Stimulated activated CD4-positive, alpha-beta T cell treated with anti-CD3 and anti-CD28 coated beads, TNF-alpha, amount 100 ng/mL, for 1 hour (primary cell): ENCODE measurements at regions not wholly inside any gene's neighbourhood (a gene's known extent, or its start where the extent isn't known, plus 50 kb on each side); places are given as distances from the start of the nearest gene placed in this dataset.

Source experiments
- DNase-seq, 3 donors: peaks; one replicate each; pipeline ENCODE4 v3.0.0-alpha.2; 2020; ENCODE audit warnings: low read depth in 3 of 3, low spot score in 1 of 3

- DNase-seq = no peak
These were observed 249.5 kb upstream of the TANK start for GRCh38 chr2:160910681-160911080.

GRCh38 chr2:160911258-160911657 is 249.0 kb upstream of the TANK start:
- DNase-seq = no peak

GRCh38 chr2:160912276-160912675 is 248.0 kb upstream of the TANK start:
- DNase-seq = no peak

GRCh38 chr2:160913323-160913722 is 246.9 kb upstream of the TANK start:
- DNase-seq = no peak

GRCh38 chr2:160914217-160914616 is 246.0 kb upstream of the TANK start:
- no peak for DNase-seq

- DNase-seq = no peak
These were observed 243.9 kb upstream of the TANK start for GRCh38 chr2:160916300-160916699.

GRCh38 chr2:160917850-160918249 is 242.4 kb upstream of the TANK start:
- no peak for DNase-seq

GRCh38 chr2:160918258-160918657 is 242.0 kb upstream of the TANK start:
- DNase-seq = no peak

- DNase-seq = no peak
These were observed 241.2 kb upstream of the TANK start for GRCh38 chr2:160918906-160919503.

- no peak for DNase-seq
These were observed 240.2 kb upstream of the TANK start for GRCh38 chr2:160920061-160920460.

- DNase-seq = no peak
These were observed 239.4 kb upstream of the TANK start for GRCh38 chr2:160920791-160921303.

GRCh38 chr2:160921386-160921964 is 238.8 kb upstream of the TANK start:
- no peak for DNase-seq

GRCh38 chr2:160924936-160925353 is 235.3 kb upstream of the TANK start:
- no peak for DNase-seq

GRCh38 chr2:160925956-160926355 is 234.3 kb upstream of the TANK start:
- no peak for DNase-seq

GRCh38 chr2:160927324-160927723 is 232.9 kb upstream of the TANK start:
- no peak for DNase-seq

- no peak for DNase-seq
These were observed 231.3 kb upstream of the TANK start for GRCh38 chr2:160928854-160929301.

GRCh38 chr2:160931531-160931930 is 228.7 kb upstream of the TANK start:
- DNase-seq = no peak

- no peak for DNase-seq
These were observed 227.3 kb upstream of the TANK start for GRCh38 chr2:160932960-160933359.

- no peak for DNase-seq
These were observed 226.0 kb upstream of the TANK start for GRCh38 chr2:160934263-160934662.

GRCh38 chr2:160934991-160935390 is 225.2 kb upstream of the TANK start:
- no peak for DNase-seq

GRCh38 chr2:160936044-160936806 is 224.0 kb upstream of the TANK start:
- DNase-seq = no peak

- no peak for DNase-seq
These were observed 220.0 kb upstream of the TANK start for GRCh38 chr2:160940271-160940670.
